Ishikawa (cell line): ENCODE measurements at regions not wholly inside any gene's neighbourhood (a gene's known extent, or its start where the extent isn't known, plus 50 kb on each side); places are given as distances from the start of the nearest gene placed in this dataset.

Experiments used
- EP300 ChIP-seq: IDR thresholded peaks from 2 replicates; pipeline ENCODE4 v1.6.1; 2012; ENCODE audit warnings: borderline replicate concordance
- TCF12 ChIP-seq: IDR thresholded peaks from 2 replicates; pipeline ENCODE4 v1.6.1; 2012; ENCODE audit warnings: low read depth

DNA sequence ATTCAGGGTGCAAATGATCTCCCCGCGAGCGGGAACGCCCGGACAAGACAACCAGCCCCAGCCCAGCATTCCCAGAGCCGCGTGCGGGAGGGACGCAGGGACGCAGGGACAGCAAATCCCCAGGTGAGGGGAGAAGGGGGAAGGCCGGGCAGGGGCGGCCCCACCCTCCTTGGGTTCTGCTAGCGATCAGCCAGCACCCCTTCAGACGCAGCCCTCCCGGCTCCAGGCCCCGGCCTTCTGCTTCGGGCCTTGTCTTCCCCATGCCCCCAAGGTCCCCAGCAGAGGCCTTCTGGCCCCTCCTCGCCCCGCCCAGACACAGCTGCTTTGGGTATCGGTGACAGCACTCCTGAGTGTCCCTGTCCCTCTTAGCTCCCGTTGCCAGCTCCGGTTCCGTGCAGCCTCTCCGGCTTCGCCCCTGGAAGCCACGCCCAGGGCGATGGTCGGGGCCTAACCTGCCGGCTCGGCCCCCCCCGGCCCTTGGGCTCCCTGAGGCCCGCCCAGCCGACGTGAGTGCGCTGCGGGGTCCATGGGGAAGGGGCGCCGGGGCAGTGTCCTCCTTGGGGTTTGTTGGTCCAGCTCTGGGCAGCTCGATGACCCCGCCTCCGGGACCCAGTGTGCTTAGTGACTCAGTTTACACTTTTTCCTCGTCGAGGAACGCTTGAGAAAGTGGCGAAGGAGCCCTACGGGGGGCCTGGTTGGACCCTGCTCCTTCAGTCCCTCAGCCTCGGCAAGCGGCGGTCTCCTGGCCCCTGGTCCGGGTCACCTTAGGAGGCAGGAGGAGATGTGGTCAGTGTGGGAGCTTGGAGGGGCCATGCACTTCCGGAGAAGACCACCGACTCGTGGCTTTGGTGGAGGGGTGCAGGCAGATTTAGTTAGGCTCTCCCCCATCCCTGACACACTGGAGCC lies 50.5 kb upstream of the AMZ2 start:
- TF ChIP-seq TCF12 = no peak
- TF ChIP-seq EP300 = no peak
